HG02885 (cell line): ENCODE measurements at regions not wholly inside any gene's neighbourhood (a gene's known extent, or its start where the extent isn't known, plus 50 kb on each side); places are given as distances from the start of the nearest gene placed in this dataset.
"Not testable (repeated sequence)": the region's sequence is repeated elsewhere in the genome, so short reads cannot be mapped to it uniquely, and the experiment has no call there.

Experiments used
- ATAC-seq: cut with Tn5 transposase; IDR thresholded peaks from one replicate; pipeline ENCODE4 v1.9.1; 2021; ENCODE audit warnings: mild to moderate bottlenecking; ENCODE audit not compliant: unreplicated experiment, poor library complexity

GRCh38 chr7:65453341-65454030, 79.8 kb downstream of the ZNF92 start:
- no peak for ATAC-seq

GRCh38 chr7:65454469-65454868, 80.8 kb downstream of the ZNF92 start:
- no peak for ATAC-seq

- ATAC-seq = not testable (repeated sequence)
Observed at GRCh38 chr7:65455050-65455449, 81.4 kb downstream of the ZNF92 start.

GRCh38 chr7:65457705-65458104, 84.0 kb downstream of the ZNF92 start:
- ATAC-seq = no peak

GRCh38 chr7:65459438-65459837, 85.8 kb downstream of the ZNF92 start:
- no peak for ATAC-seq

- ATAC-seq = no peak
Observed at GRCh38 chr7:65462148-65462716, 88.6 kb downstream of the ZNF92 start.

GRCh38 chr7:65463184-65463583, 89.5 kb downstream of the ZNF92 start:
- ATAC-seq = no peak

- ATAC-seq = not testable (repeated sequence)
Observed at GRCh38 chr7:65469919-65470558, 96.4 kb downstream of the ZNF92 start.

GRCh38 chr7:65471587-65471986, 97.9 kb downstream of the ZNF92 start:
- no peak for ATAC-seq

- ATAC-seq = no peak
Observed at GRCh38 chr7:65475040-65475726, 101.5 kb downstream of the ZNF92 start.

- ATAC-seq = peak; percentile 93
Observed at GRCh38 chr7:65475734-65476319, 102.2 kb downstream of the ZNF92 start.

- no peak for ATAC-seq
Observed at GRCh38 chr7:65477326-65477725, 103.7 kb downstream of the ZNF92 start.

- no peak for ATAC-seq
Observed at GRCh38 chr7:65489260-65489767, 115.7 kb downstream of the ZNF92 start.

- not testable (repeated sequence) for ATAC-seq
Observed at GRCh38 chr7:65496697-65497096, 123.0 kb downstream of the ZNF92 start.

GRCh38 chr7:65503434-65504152, 129.9 kb downstream of the ZNF92 start:
- ATAC-seq = no peak

- ATAC-seq = not testable (repeated sequence)
Observed at GRCh38 chr7:65504504-65505319, 131.1 kb downstream of the ZNF92 start.

GRCh38 chr7:65505320-65505633, 131.6 kb downstream of the ZNF92 start:
- not testable (repeated sequence) for ATAC-seq

- not testable (repeated sequence) for ATAC-seq
Observed at GRCh38 chr7:65508581-65509367, 135.1 kb downstream of the ZNF92 start.
